ENCODE measurements at regions not wholly inside any gene's neighbourhood (a gene's known extent, or its start where the extent isn't known, plus 50 kb on each side); places are given as distances from the start of the nearest gene placed in this dataset.

DNA sequence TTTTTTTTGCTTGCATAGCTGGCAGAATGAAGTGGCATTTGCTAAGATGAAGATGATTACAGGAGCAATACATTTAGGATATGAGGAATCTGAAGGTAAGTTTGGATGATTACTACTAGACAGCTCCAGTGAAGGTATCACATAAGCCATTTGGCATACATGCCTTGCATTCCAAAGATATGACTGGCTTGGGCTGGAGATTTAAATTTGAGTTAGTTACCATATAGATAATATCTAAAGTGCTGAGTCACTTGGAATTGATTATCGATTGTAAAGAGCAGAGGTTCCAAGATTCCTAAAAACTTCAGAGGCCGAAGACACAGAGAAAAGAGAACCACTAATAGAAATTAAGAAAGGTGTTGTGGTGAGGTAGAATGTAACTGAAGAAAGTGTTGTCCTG, 1026.4 kb downstream of the DSC3 start:
- no peak for DNase-seq (ENCODE audit: extremely low read depth, low read depth)
- TF ChIP-seq, protein P1, sequence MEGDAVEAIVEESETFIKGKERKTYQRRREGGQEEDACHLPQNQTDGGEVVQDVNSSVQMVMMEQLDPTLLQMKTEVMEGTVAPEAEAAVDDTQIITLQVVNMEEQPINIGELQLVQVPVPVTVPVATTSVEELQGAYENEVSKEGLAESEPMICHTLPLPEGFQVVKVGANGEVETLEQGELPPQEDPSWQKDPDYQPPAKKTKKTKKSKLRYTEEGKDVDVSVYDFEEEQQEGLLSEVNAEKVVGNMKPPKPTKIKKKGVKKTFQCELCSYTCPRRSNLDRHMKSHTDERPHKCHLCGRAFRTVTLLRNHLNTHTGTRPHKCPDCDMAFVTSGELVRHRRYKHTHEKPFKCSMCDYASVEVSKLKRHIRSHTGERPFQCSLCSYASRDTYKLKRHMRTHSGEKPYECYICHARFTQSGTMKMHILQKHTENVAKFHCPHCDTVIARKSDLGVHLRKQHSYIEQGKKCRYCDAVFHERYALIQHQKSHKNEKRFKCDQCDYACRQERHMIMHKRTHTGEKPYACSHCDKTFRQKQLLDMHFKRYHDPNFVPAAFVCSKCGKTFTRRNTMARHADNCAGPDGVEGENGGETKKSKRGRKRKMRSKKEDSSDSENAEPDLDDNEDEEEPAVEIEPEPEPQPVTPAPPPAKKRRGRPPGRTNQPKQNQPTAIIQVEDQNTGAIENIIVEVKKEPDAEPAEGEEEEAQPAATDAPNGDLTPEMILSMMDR (IDR thresholded peaks at IDR 0.05; ENCODE audit: low read depth, low read length), result no peak

DNA sequence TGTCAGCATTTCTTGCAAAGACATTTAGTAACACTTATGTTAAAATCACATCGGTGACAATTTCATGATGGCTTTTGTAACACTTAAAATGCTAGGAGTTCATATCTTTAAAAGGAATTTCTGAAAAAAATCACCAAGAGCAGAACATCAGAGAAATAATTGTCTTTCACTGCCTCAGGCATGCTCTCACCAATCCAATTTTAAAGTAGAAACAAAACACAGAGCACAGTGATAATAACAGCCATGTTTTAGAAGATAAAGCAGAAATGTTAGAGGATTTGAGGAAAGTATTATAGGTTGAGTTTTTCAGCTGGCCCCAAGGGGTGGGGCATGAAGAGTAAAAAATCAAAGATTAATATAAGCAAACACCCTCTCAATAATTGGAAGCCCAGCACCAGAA, 1037.6 kb downstream of the DSC3 start:
- no peak for DNase-seq (ENCODE audit: extremely low read depth, low read depth)
- TF ChIP-seq, protein P1 (IDR thresholded peaks at IDR 0.05; ENCODE audit: low read depth, low read length), result no peak

DNA sequence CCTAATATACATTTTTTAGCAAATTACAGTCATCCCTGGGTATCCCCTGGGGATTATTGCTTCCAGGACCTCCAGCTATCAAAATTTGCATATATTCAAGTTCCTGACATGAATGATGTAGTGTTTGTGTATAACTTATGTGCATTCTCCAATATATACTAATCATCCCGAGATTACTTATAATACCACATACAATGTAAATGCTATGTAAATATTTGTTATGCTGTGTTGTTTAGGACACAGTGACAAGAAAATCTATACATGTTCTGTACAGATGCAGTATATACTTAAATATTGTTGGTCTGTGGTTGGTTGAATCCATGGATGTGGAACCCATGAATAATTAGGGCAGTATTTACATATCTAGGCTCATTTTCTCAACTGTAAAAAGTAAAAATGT, 1060.3 kb downstream of the DSC3 start:
- TF ChIP-seq, protein P1 (IDR thresholded peaks at IDR 0.05; ENCODE audit: low read depth, low read length), result no peak
- no peak for DNase-seq (ENCODE audit: extremely low read depth, low read depth)

DNA sequence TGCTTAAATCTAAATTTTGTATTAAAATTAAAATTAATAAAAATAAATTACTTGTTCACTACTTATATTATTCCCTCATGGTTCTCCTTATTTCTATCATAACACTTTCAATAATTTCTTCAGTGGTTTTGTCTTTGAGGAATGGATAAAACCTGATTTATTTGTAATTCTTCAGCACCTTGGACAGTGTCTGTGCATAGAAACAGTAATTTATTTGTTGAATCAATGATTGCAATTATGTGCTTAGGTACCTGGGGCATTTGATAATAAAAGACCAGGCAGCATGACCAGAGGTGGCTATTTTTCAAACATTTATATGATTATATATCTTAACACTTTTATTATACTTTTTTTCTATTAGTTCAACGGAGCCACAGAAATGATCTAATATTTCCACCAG, 1062.7 kb downstream of the DSC3 start:
- TF ChIP-seq, protein P1 (IDR thresholded peaks at IDR 0.05; ENCODE audit: low read depth, low read length), result no peak
- DNase-seq (ENCODE audit: extremely low read depth, low read depth), result no peak

DNA sequence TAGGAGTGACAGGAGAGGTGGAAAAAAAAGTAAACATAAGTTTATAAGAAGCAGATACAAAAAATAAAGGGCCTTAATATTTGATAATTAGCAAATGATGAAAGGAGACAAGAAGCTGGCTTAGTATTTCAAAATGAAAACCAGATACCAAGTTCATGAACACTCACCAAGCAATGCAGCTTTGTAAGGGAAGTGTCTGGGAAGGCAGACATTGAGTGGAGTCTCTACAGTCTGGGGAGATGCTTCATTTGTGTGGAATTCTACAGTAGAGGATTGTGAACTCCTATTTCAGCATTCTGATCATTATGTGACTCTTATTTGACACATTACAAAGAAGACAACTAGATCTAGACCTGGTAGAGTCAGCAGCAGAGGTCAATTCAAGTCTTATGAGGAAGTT, 1072.7 kb downstream of the DSC3 start:
- TF ChIP-seq, protein P1 (IDR thresholded peaks at IDR 0.05; ENCODE audit: low read depth, low read length), result no peak
- DNase-seq (ENCODE audit: extremely low read depth, low read depth), result no peak

DNA sequence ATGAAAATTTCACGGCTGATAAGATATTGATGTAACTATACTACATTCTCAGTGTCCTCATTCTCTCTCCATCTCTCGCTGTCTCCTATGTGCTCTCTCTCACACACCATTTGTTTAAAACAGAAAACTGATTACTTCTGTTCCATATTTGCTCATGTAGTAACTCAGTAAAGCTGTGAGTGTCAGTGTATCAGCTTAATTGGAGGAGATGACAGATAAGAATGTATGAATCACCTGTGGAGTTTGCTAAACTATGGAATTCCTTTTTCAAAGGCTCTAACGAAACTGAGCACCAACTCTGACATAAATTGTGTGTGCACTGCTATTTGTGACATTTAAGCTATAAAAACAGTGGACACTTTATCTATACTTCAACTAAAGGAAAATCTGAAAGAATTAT, 1080.0 kb downstream of the DSC3 start:
- TF ChIP-seq, protein P1 (IDR thresholded peaks at IDR 0.05; ENCODE audit: low read depth, low read length), result no peak
- DNase-seq (ENCODE audit: extremely low read depth, low read depth), result no peak

DNA sequence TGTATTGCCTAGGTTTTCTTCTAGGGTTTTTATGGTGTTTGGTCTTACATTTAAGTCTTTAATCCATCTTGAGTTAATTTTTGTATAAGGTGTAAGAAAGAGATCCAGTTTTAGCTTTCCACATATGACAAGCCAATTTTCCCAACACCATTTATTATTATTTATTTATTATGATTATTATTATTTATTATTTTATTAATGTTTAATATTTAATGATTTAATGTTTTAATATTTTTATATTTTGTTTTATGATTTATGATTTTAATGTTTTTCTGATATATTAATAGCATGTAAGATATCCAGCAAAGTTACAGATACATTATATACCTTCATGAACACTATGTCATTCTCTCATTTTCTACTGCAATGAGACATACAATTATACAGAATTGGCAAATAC, 1082.0 kb downstream of the DSC3 start:
- DNase-seq (ENCODE audit: extremely low read depth, low read depth), result no peak
- TF ChIP-seq, protein P1 (IDR thresholded peaks at IDR 0.05; ENCODE audit: low read depth, low read length), result no peak
